ENCODE measurements at regions not wholly inside any gene's neighbourhood (a gene's known extent, or its start where the extent isn't known, plus 50 kb on each side); places are given as distances from the start of the nearest gene placed in this dataset.

GRCh38 chr4:1479454-1479853, 73.2 kb upstream of the NKX1-1 start:
- Histone ChIP-seq H3K27me3 (replicated peaks in 1 of 2; ENCODE audit: control insufficient read depth in 2 of 2, extremely low read depth in 1 of 2, insufficient read depth in 2 of 2, low read length in 1 of 2) (peaks cover 0 to 36% of the 10 kb centered on the region in 2 experiments), H3K4me1 (ENCODE audit: control insufficient read depth in 1 of 2, extremely low read depth in 1 of 2, insufficient read depth in 2 of 2, low read length in 2 of 2) (no peaks in the 10 kb centered on the region), H3K36me3 (ENCODE audit: control insufficient read depth in 2 of 2, extremely low read depth in 1 of 2, insufficient read depth in 1 of 2, low read length in 1 of 2) (no peaks in the 10 kb centered on the region), H3K4me3 (ENCODE audit: control insufficient read depth in 1 of 2, extremely low read depth in 1 of 2, low read length in 1 of 2) (no peak overlapping the region), H3K9me3 (no peaks in the 10 kb centered on the region), H3K27ac (ENCODE audit: low read length) (no peak overlapping the region)
- ChIA-PET POLR2A (no interaction called here), CTCF (no interaction called here)
- peak in 1 of 35 experiments; percentile 1 for DNase-seq
- Mint-ChIP-seq H3K36me3 (no peaks in the 10 kb centered on the region), H3K27me3 (peaks cover 13 to 23% of the 10 kb centered on the region in 2 donors), H3K9me3 (peaks cover 14 to 21% (median 19%) of the 10 kb centered on the region in 3 donors), H3K4me3 (no peak overlapping the region), H3K4me1 (no peaks in the 10 kb centered on the region), H3K27ac (no peak overlapping the region)
- WGBS (ENCODE audit: insufficient coverage), result 86% methylated on average over 8 of the region's 10 CpGs
- no peak for ATAC-seq (replicated peaks in 1 of 4)

GRCh38 chr4:1478766-1479355, 72.6 kb upstream of the NKX1-1 start:
- Mint-ChIP-seq H3K27me3 (peaks cover 19 to 25% of the 10 kb centered on the region in 2 donors), H3K9me3 (peaks cover 12 to 18% (median 18%) of the 10 kb centered on the region in 3 donors), H3K4me3 (no peak overlapping the region), H3K4me1 (no peaks in the 10 kb centered on the region), H3K36me3 (no peaks in the 10 kb centered on the region), H3K27ac (no peak overlapping the region)
- Histone ChIP-seq H3K4me3 (ENCODE audit: control insufficient read depth in 1 of 2, extremely low read depth in 1 of 2, low read length in 1 of 2) (no peak overlapping the region), H3K27me3 (replicated peaks in 1 of 2; ENCODE audit: control insufficient read depth in 2 of 2, extremely low read depth in 1 of 2, insufficient read depth in 2 of 2, low read length in 1 of 2) (peaks cover 0 to 40% of the 10 kb centered on the region in 2 experiments), H3K9me3 (no peaks in the 10 kb centered on the region), H3K27ac (ENCODE audit: low read length) (no peak overlapping the region), H3K36me3 (ENCODE audit: control insufficient read depth in 2 of 2, extremely low read depth in 1 of 2, insufficient read depth in 1 of 2, low read length in 1 of 2) (no peaks in the 10 kb centered on the region), H3K4me1 (ENCODE audit: control insufficient read depth in 1 of 2, extremely low read depth in 1 of 2, insufficient read depth in 2 of 2, low read length in 2 of 2) (no peaks in the 10 kb centered on the region)
- ChIA-PET POLR2A (no interaction called here), CTCF (no interaction called here)
- 67% methylated on average over 5 of the region's 10 CpGs for WGBS (ENCODE audit: insufficient coverage)
- DNase-seq (no peak), ATAC-seq (replicated peaks in 1 of 4) (no peak)

GRCh38 chr4:1477045-1477840, 71.0 kb upstream of the NKX1-1 start:
- peaks cover 11 to 18% (median 18%) of the 10 kb centered on the region in 3 donors for H3K9me3 Mint-ChIP-seq
- no peaks in the 10 kb centered on the region for H3K36me3 Mint-ChIP-seq
- H3K4me1 Mint-ChIP-seq, result no peaks in the 10 kb centered on the region
- ChIA-PET CTCF (no interaction called here), POLR2A (no interaction called here)
- H3K4me3 ChIP-seq (ENCODE audit: control insufficient read depth in 1 of 2, extremely low read depth in 1 of 2, low read length in 1 of 2), result no peak overlapping the region
- no peak for ATAC-seq (replicated peaks in 1 of 4)
- no peak overlapping the region for H3K4me3 Mint-ChIP-seq
- no peak overlapping the region for H3K27ac ChIP-seq (ENCODE audit: low read length)
- WGBS (ENCODE audit: insufficient coverage), result 88% methylated on average over 9 of the region's 18 CpGs
- no peaks in the 10 kb centered on the region for H3K9me3 ChIP-seq
- no peaks in the 10 kb centered on the region for H3K36me3 ChIP-seq (ENCODE audit: control insufficient read depth in 2 of 2, extremely low read depth in 1 of 2, insufficient read depth in 1 of 2, low read length in 1 of 2)
- no peak for DNase-seq
- H3K27me3 ChIP-seq (replicated peaks in 1 of 2; ENCODE audit: control insufficient read depth in 2 of 2, extremely low read depth in 1 of 2, insufficient read depth in 2 of 2, low read length in 1 of 2), result peaks cover 0 to 55% of the 10 kb centered on the region in 2 experiments
- no peak overlapping the region for H3K27ac Mint-ChIP-seq
- no peaks in the 10 kb centered on the region for H3K4me1 ChIP-seq (ENCODE audit: control insufficient read depth in 1 of 2, extremely low read depth in 1 of 2, insufficient read depth in 2 of 2, low read length in 2 of 2)
- peaks cover 23 to 31% of the 10 kb centered on the region in 2 donors for H3K27me3 Mint-ChIP-seq

- Mint-ChIP-seq H3K4me1 (no peaks in the 10 kb centered on the region), H3K36me3 (no peaks in the 10 kb centered on the region), H3K27ac (no peak overlapping the region), H3K27me3 (peaks cover 23 to 27% of the 10 kb centered on the region in 2 donors), H3K4me3 (no peak overlapping the region), H3K9me3 (peaks cover 8 to 14% (median 11%) of the 10 kb centered on the region in 3 donors)
- Histone ChIP-seq H3K27me3 (replicated peaks in 1 of 2; ENCODE audit: control insufficient read depth in 2 of 2, extremely low read depth in 1 of 2, insufficient read depth in 2 of 2, low read length in 1 of 2) (peaks cover 0 to 57% of the 10 kb centered on the region in 2 experiments), H3K4me1 (ENCODE audit: control insufficient read depth in 1 of 2, extremely low read depth in 1 of 2, insufficient read depth in 2 of 2, low read length in 2 of 2) (no peaks in the 10 kb centered on the region), H3K4me3 (ENCODE audit: control insufficient read depth in 1 of 2, extremely low read depth in 1 of 2, low read length in 1 of 2) (no peak overlapping the region), H3K9me3 (no peaks in the 10 kb centered on the region), H3K27ac (ENCODE audit: low read length) (no peak overlapping the region), H3K36me3 (ENCODE audit: control insufficient read depth in 2 of 2, extremely low read depth in 1 of 2, insufficient read depth in 1 of 2, low read length in 1 of 2) (no peaks in the 10 kb centered on the region)
- 100% methylated on average over 2 of the region's 2 CpGs for WGBS (ENCODE audit: insufficient coverage)
- ChIA-PET POLR2A (no interaction called here), CTCF (no interaction called here)
- no peak for DNase-seq
- ATAC-seq (replicated peaks in 1 of 4), result no peak
Observed at GRCh38 chr4:1476140-1476513, 69.9 kb upstream of the NKX1-1 start.

- ATAC-seq (replicated peaks in 1 of 4), result no peak
- Mint-ChIP-seq H3K27me3 (peaks cover 23 to 27% of the 10 kb centered on the region in 2 donors), H3K4me3 (no peak overlapping the region), H3K9me3 (peaks cover 7 to 11% (median 8%) of the 10 kb centered on the region in 3 donors), H3K36me3 (no peaks in the 10 kb centered on the region), H3K27ac (no peak overlapping the region), H3K4me1 (no peaks in the 10 kb centered on the region)
- H3K4me3 ChIP-seq (ENCODE audit: control insufficient read depth in 1 of 2, extremely low read depth in 1 of 2, low read length in 1 of 2), result no peak overlapping the region
- no peak overlapping the region for H3K27ac ChIP-seq (ENCODE audit: low read length)
- H3K9me3 ChIP-seq, result no peaks in the 10 kb centered on the region
- peaks cover 0 to 63% of the 10 kb centered on the region in 2 experiments for H3K27me3 ChIP-seq (replicated peaks in 1 of 2; ENCODE audit: control insufficient read depth in 2 of 2, extremely low read depth in 1 of 2, insufficient read depth in 2 of 2, low read length in 1 of 2)
- no peak for DNase-seq
- ChIA-PET POLR2A (no interaction called here), CTCF (no interaction called here)
- 79% methylated on average over 1 of the region's 1 CpG for WGBS (ENCODE audit: insufficient coverage)
- no peaks in the 10 kb centered on the region for H3K36me3 ChIP-seq (ENCODE audit: control insufficient read depth in 2 of 2, extremely low read depth in 1 of 2, insufficient read depth in 1 of 2, low read length in 1 of 2)
- no peaks in the 10 kb centered on the region for H3K4me1 ChIP-seq (ENCODE audit: control insufficient read depth in 1 of 2, extremely low read depth in 1 of 2, insufficient read depth in 2 of 2, low read length in 2 of 2)
Observed at GRCh38 chr4:1475277-1476139, 69.3 kb upstream of the NKX1-1 start.
